ENCODE measurements at regions not wholly inside any gene's neighbourhood (a gene's known extent, or its start where the extent isn't known, plus 50 kb on each side); places are given as distances from the start of the nearest gene placed in this dataset.

DNA sequence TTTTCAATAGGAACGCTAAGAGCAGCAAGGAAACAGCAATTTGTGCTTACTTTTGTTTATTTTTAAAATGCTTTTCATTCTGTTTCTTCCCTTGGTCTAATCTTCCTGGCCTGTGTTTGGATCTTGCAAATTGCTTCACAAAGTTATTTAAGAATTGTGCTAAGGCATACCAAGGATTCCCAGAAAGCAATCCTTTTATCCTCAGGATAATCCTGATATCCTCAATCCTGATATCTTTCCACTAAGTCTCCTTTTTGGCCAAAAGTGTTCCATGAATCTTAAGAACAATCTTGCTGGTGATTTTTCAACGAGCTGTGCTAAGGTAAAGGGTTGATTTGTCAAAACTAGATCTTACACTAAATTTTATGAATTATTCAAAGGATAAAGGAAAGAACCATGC lies 1577.9 kb downstream of the PLA2G4A start:
- TF ChIP-seq POLR2A (IDR thresholded peaks at IDR 0.05; ENCODE audit: low read depth, low read length): no peak
- TF ChIP-seq POLR2AphosphoS5 (IDR thresholded peaks at IDR 0.05; ENCODE audit: low read depth, low read length): no peak
- TF ChIP-seq TAF1 (IDR thresholded peaks at IDR 0.05; ENCODE audit: borderline replicate concordance, low read depth, low read length): no peak

All from GM12892 (cell line).